ENCODE measurements at regions not wholly inside any gene's neighbourhood (a gene's known extent, or its start where the extent isn't known, plus 50 kb on each side); places are given as distances from the start of the nearest gene placed in this dataset.

DNA sequence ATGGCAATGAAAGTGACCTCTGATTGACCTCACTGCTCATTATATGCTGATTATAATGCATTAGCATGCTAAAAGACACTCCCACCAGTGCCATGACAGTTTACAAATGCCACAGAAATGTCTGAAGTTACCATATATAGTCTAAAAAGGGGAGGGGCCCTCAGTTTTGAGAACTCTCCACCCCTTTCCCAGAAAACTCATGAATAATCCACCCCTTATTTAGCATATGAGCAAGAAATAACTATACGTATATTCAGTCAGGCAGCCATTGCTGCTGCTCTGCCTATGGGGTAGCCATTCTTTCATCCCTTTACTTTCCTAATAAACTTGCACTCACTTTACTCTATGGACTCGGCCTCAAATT is 163.1 kb downstream of the ESM1 start:
- H3K9ac ChIP-seq (ENCODE audit: low read length) = no peak overlapping the region
- no peak for TF ChIP-seq CTCF (IDR thresholded peaks at IDR 0.05; ENCODE audit: low read depth, low read length)
- no peak for TF ChIP-seq EZH2phosphoT487 (IDR thresholded peaks at IDR 0.05; ENCODE audit: low read depth)
- H3K27me3 ChIP-seq (ENCODE audit: low read depth, low read length) = no peaks in the 10 kb centered on the region
- H3K4me1 ChIP-seq (ENCODE audit: low read length) = no peaks in the 10 kb centered on the region
- H3K36me3 ChIP-seq (replicated peaks; ENCODE audit: low read depth, low read length) = no peaks in the 10 kb centered on the region
- no peak overlapping the region for H3K4me2 ChIP-seq (ENCODE audit: low read length)
- no peak overlapping the region for H3K4me3 ChIP-seq (ENCODE audit: low read length)
- H3K79me2 ChIP-seq (ENCODE audit: low read length) = no peaks in the 10 kb centered on the region
- H4K20me1 ChIP-seq (ENCODE audit: insufficient read depth, low read length) = no peaks in the 10 kb centered on the region
- H3K27ac ChIP-seq (ENCODE audit: low read length) = no peak overlapping the region
- H3K9me3 ChIP-seq (ENCODE audit: insufficient read depth, low read length) = no peaks in the 10 kb centered on the region
- no peak overlapping the region for H2AFZ ChIP-seq (ENCODE audit: low read depth, low read length)

- no peaks in the 10 kb centered on the region for H3K36me3 ChIP-seq (replicated peaks; ENCODE audit: low read depth, low read length)
- H3K9ac ChIP-seq (ENCODE audit: low read length) = no peak overlapping the region
- TF ChIP-seq CTCF (IDR thresholded peaks at IDR 0.05; ENCODE audit: low read depth, low read length) (no peak), EZH2phosphoT487 (IDR thresholded peaks at IDR 0.05; ENCODE audit: low read depth) (no peak)
- no peak overlapping the region for H3K4me2 ChIP-seq (ENCODE audit: low read length)
- H2AFZ ChIP-seq (ENCODE audit: low read depth, low read length) = no peak overlapping the region
- H3K4me3 ChIP-seq (ENCODE audit: low read length) = no peak overlapping the region
- H4K20me1 ChIP-seq (ENCODE audit: insufficient read depth, low read length) = no peaks in the 10 kb centered on the region
- H3K79me2 ChIP-seq (ENCODE audit: low read length) = no peaks in the 10 kb centered on the region
- H3K4me1 ChIP-seq (ENCODE audit: low read length) = no peaks in the 10 kb centered on the region
- no peaks in the 10 kb centered on the region for H3K27me3 ChIP-seq (ENCODE audit: low read depth, low read length)
- no peaks in the 10 kb centered on the region for H3K9me3 ChIP-seq (ENCODE audit: insufficient read depth, low read length)
- no peak overlapping the region for H3K27ac ChIP-seq (ENCODE audit: low read length)
Measured at GRCh38 chr5:54821445-54822323, 163.7 kb downstream of the ESM1 start.

GRCh38 chr5:54820346-54821134 is 164.9 kb downstream of the ESM1 start:
- no peaks in the 10 kb centered on the region for H3K36me3 ChIP-seq (replicated peaks; ENCODE audit: low read depth, low read length)
- TF ChIP-seq CTCF (IDR thresholded peaks at IDR 0.05; ENCODE audit: low read depth, low read length) = no peak
- no peak for TF ChIP-seq EZH2phosphoT487 (IDR thresholded peaks at IDR 0.05; ENCODE audit: low read depth)
- H3K27me3 ChIP-seq (ENCODE audit: low read depth, low read length) = no peaks in the 10 kb centered on the region
- H3K4me3 ChIP-seq (ENCODE audit: low read length) = no peak overlapping the region
- no peak overlapping the region for H3K27ac ChIP-seq (ENCODE audit: low read length)
- no peak overlapping the region for H2AFZ ChIP-seq (ENCODE audit: low read depth, low read length)
- H3K79me2 ChIP-seq (ENCODE audit: low read length) = no peaks in the 10 kb centered on the region
- H4K20me1 ChIP-seq (ENCODE audit: insufficient read depth, low read length) = no peaks in the 10 kb centered on the region
- no peaks in the 10 kb centered on the region for H3K4me1 ChIP-seq (ENCODE audit: low read length)
- H3K9me3 ChIP-seq (ENCODE audit: insufficient read depth, low read length) = no peaks in the 10 kb centered on the region
- H3K9ac ChIP-seq (ENCODE audit: low read length) = no peak overlapping the region
- H3K4me2 ChIP-seq (ENCODE audit: low read length) = no peak overlapping the region

GRCh38 chr5:54807421-54807820 is 178.0 kb downstream of the ESM1 start:
- Histone ChIP-seq H3K36me3 (replicated peaks; ENCODE audit: low read depth, low read length) (no peaks in the 10 kb centered on the region), H3K9ac (ENCODE audit: low read length) (no peak overlapping the region), H3K9me3 (ENCODE audit: insufficient read depth, low read length) (no peaks in the 10 kb centered on the region), H3K4me2 (ENCODE audit: low read length) (no peak overlapping the region), H3K27me3 (ENCODE audit: low read depth, low read length) (no peaks in the 10 kb centered on the region), H4K20me1 (ENCODE audit: insufficient read depth, low read length) (no peaks in the 10 kb centered on the region), H2AFZ (ENCODE audit: low read depth, low read length) (no peak overlapping the region), H3K4me1 (ENCODE audit: low read length) (peaks cover 28% of the 10 kb centered on the region), H3K27ac (ENCODE audit: low read length) (no peak overlapping the region), H3K4me3 (ENCODE audit: low read length) (no peak overlapping the region), H3K79me2 (ENCODE audit: low read length) (no peaks in the 10 kb centered on the region)
- TF ChIP-seq CTCF (IDR thresholded peaks at IDR 0.05; ENCODE audit: low read depth, low read length) = no peak
- TF ChIP-seq EZH2phosphoT487 (IDR thresholded peaks at IDR 0.05; ENCODE audit: low read depth) = no peak

All from OCI-LY3 (cell line).